ENCODE measurements at regions not wholly inside any gene's neighbourhood (a gene's known extent, or its start where the extent isn't known, plus 50 kb on each side); places are given as distances from the start of the nearest gene placed in this dataset.

GRCh38 chr22:34278121-34278520, 357.8 kb upstream of the LARGE1 start:
- ATAC-seq: no peak
- Histone ChIP-seq H3K4me3 (no peak overlapping the region), H3K4me1 (peaks cover 4% of the 10 kb centered on the region), H3K36me3 (replicated peaks in 1 of 2; ENCODE audit: insufficient read depth in 1 of 2, low read depth in 2 of 2) (no peaks in the 10 kb centered on the region), H3K27me3 (no peaks in the 10 kb centered on the region), H3K27ac (no peak overlapping the region), H3K9me3 (no peaks in the 10 kb centered on the region)
- DNase-seq: peak in 1 of 4 donors; percentile 8
- TF ChIP-seq, protein P1, sequence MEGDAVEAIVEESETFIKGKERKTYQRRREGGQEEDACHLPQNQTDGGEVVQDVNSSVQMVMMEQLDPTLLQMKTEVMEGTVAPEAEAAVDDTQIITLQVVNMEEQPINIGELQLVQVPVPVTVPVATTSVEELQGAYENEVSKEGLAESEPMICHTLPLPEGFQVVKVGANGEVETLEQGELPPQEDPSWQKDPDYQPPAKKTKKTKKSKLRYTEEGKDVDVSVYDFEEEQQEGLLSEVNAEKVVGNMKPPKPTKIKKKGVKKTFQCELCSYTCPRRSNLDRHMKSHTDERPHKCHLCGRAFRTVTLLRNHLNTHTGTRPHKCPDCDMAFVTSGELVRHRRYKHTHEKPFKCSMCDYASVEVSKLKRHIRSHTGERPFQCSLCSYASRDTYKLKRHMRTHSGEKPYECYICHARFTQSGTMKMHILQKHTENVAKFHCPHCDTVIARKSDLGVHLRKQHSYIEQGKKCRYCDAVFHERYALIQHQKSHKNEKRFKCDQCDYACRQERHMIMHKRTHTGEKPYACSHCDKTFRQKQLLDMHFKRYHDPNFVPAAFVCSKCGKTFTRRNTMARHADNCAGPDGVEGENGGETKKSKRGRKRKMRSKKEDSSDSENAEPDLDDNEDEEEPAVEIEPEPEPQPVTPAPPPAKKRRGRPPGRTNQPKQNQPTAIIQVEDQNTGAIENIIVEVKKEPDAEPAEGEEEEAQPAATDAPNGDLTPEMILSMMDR (IDR thresholded peaks at IDR 0.05): no peak
- TF ChIP-seq POLR2A (IDR thresholded peaks at IDR 0.05): no peak
- intact Hi-C loops (cut with DNase I): no loop called here
- WGBS, 2 donors: 16 to 19% methylated on average over 1 of the region's 1 CpG

GRCh38 chr22:34281738-34282137, 361.5 kb upstream of the LARGE1 start:
- DNase-seq: no peak
- intact Hi-C loops (cut with DNase I): no loop called here
- Histone ChIP-seq H3K9me3 (no peaks in the 10 kb centered on the region), H3K27ac (no peak overlapping the region), H3K36me3 (replicated peaks in 1 of 2; ENCODE audit: insufficient read depth in 1 of 2, low read depth in 2 of 2) (no peaks in the 10 kb centered on the region), H3K4me3 (no peak overlapping the region), H3K4me1 (peaks cover 4% of the 10 kb centered on the region), H3K27me3 (no peaks in the 10 kb centered on the region)
- 51 to 54% methylated on average over 3 of the region's 3 CpGs for WGBS, 2 donors
- no peak for ATAC-seq
- TF ChIP-seq POLR2A (IDR thresholded peaks at IDR 0.05): no peak
- TF ChIP-seq, protein P1 (IDR thresholded peaks at IDR 0.05): no peak

DNA sequence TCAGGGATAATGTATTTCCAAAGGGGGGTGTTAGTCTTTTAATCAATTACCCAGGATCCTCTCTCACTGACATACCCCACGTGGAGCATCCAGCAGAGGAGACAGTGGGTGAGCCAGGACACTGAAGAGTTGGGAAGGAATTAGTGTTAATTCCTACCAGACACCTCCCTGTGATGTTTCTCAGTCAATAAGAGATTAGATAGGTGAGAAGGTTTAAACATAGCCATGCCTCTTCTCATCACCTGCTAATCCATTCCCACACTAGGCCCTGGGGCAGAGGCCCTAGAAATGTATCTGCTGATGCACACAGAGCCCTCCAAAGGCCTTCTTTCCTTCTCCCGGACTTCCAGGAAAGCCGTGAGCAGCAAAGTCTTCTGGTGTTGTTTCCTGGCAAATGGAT, 363.6 kb upstream of the LARGE1 start:
- Histone ChIP-seq H3K27ac (no peak overlapping the region), H3K27me3 (no peaks in the 10 kb centered on the region), H3K36me3 (replicated peaks in 1 of 2; ENCODE audit: insufficient read depth in 1 of 2, low read depth in 2 of 2) (no peaks in the 10 kb centered on the region), H3K9me3 (no peaks in the 10 kb centered on the region), H3K4me3 (no peak overlapping the region), H3K4me1 (no peaks in the 10 kb centered on the region)
- DNase-seq (no peak), ATAC-seq (no peak)
- intact Hi-C loops (cut with DNase I): no loop called here
- TF ChIP-seq, protein P1 (IDR thresholded peaks at IDR 0.05): no peak
- no peak for TF ChIP-seq POLR2A (IDR thresholded peaks at IDR 0.05)
- WGBS, 2 donors: 45 to 46% methylated on average over 3 of the region's 3 CpGs

- no peak for DNase-seq
- Histone ChIP-seq H3K4me1 (no peaks in the 10 kb centered on the region), H3K9me3 (no peaks in the 10 kb centered on the region), H3K36me3 (replicated peaks in 1 of 2; ENCODE audit: insufficient read depth in 1 of 2, low read depth in 2 of 2) (no peaks in the 10 kb centered on the region), H3K27me3 (no peaks in the 10 kb centered on the region), H3K27ac (no peak overlapping the region), H3K4me3 (no peak overlapping the region)
- 42 to 49% methylated on average over 4 of the region's 4 CpGs for WGBS, 2 donors
- no peak for ATAC-seq
- TF ChIP-seq, protein P1 (IDR thresholded peaks at IDR 0.05): no peak
- TF ChIP-seq POLR2A (IDR thresholded peaks at IDR 0.05): no peak
- intact Hi-C loops (cut with DNase I): no loop called here
Observed at GRCh38 chr22:34293324-34293723, 373.0 kb upstream of the LARGE1 start.

DNA sequence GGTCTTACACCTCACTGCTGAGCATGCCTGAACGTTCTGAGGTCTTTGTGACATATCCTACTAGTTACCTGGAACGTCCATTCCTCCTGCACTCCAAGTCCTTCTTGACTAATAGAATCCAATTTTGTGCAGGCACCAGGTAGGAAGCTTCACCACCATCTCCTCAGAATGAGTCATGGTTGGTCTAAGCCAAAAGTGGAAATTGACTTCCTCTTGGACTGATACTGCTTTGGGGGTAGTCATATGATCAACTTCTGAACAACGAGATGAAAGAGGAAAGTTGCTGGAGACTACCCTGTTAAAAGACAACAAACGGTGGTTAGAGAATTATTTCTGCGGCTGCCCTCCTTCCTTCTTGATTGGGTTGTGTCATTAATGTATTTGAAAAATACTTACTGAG, 374.2 kb upstream of the LARGE1 start:
- H3K27ac ChIP-seq: no peak overlapping the region
- H3K9me3 ChIP-seq: no peaks in the 10 kb centered on the region
- H3K27me3 ChIP-seq: no peaks in the 10 kb centered on the region
- no peaks in the 10 kb centered on the region for H3K36me3 ChIP-seq (replicated peaks in 1 of 2; ENCODE audit: insufficient read depth in 1 of 2, low read depth in 2 of 2)
- 49% methylated on average over 5 of the region's 5 CpGs for WGBS, 2 donors
- H3K4me3 ChIP-seq: no peak overlapping the region
- no peaks in the 10 kb centered on the region for H3K4me1 ChIP-seq
- intact Hi-C loops (cut with DNase I): no loop called here
- no peak for DNase-seq
- TF ChIP-seq, protein P1 (IDR thresholded peaks at IDR 0.05): no peak
- no peak for TF ChIP-seq POLR2A (IDR thresholded peaks at IDR 0.05)
- ATAC-seq: no peak

Measured in body of pancreas (tissue), 4 donors.